ENCODE measurements at regions not wholly inside any gene's neighbourhood (a gene's known extent, or its start where the extent isn't known, plus 50 kb on each side); places are given as distances from the start of the nearest gene placed in this dataset.

GRCh38 chr13:85366759-85367417, 432.3 kb downstream of the SLITRK6 start:
- no peak for TF ChIP-seq EZH2 (IDR thresholded peaks at IDR 0.05; ENCODE audit: insufficient read depth, poor library complexity, severe bottlenecking)
- no peak for TF ChIP-seq EZH2phosphoT487 (IDR thresholded peaks at IDR 0.05; ENCODE audit: insufficient read depth, low read depth)
